ENCODE measurements at regions not wholly inside any gene's neighbourhood (a gene's known extent, or its start where the extent isn't known, plus 50 kb on each side); places are given as distances from the start of the nearest gene placed in this dataset.

- no peaks in the 10 kb centered on the region for H3K4me1 Mint-ChIP-seq (ENCODE audit: low read depth, unreplicated experiment)
- DNase-seq = no peak
- no TSS peak for BruUV-seq (replicated peaks)
- H3K9me3 Mint-ChIP-seq (ENCODE audit: low read depth, unreplicated experiment) = no peaks in the 10 kb centered on the region
- H3K27ac Mint-ChIP-seq (ENCODE audit: unreplicated experiment) = no peak overlapping the region
- no peak for TF ChIP-seq CTCF (IDR thresholded peaks at IDR 0.05; ENCODE audit: unreplicated experiment)
- CTCF ChIA-PET = no interaction called here
- H3K4me3 Mint-ChIP-seq (ENCODE audit: low read depth, unreplicated experiment) = no peak overlapping the region
- intact Hi-C loops (cut with micrococcal nuclease; ENCODE audit: unreplicated experiment) = no loop called here
- no peaks in the 10 kb centered on the region for H3K36me3 Mint-ChIP-seq (ENCODE audit: insufficient read depth, unreplicated experiment)
- no peaks in the 10 kb centered on the region for H3K27me3 Mint-ChIP-seq (ENCODE audit: unreplicated experiment)
These were observed 505.5 kb upstream of the COX7C start for GRCh38 chr5:86112249-86112648.

- intact Hi-C loops (cut with micrococcal nuclease; ENCODE audit: unreplicated experiment) = loop anchor here (5.0 kb wide), 1 partner anchor 187 kb away; no protein-coding TSS in a partner anchor
- H3K4me1 Mint-ChIP-seq (ENCODE audit: low read depth, unreplicated experiment) = no peaks in the 10 kb centered on the region
- no peak overlapping the region for H3K27ac Mint-ChIP-seq (ENCODE audit: unreplicated experiment)
- H3K36me3 Mint-ChIP-seq (ENCODE audit: insufficient read depth, unreplicated experiment) = no peaks in the 10 kb centered on the region
- no TSS peak for BruUV-seq (replicated peaks)
- no peaks in the 10 kb centered on the region for H3K27me3 Mint-ChIP-seq (ENCODE audit: unreplicated experiment)
- H3K4me3 Mint-ChIP-seq (ENCODE audit: low read depth, unreplicated experiment) = no peak overlapping the region
- TF ChIP-seq CTCF (IDR thresholded peaks at IDR 0.05; ENCODE audit: unreplicated experiment) = no peak
- no peak for DNase-seq
- H3K9me3 Mint-ChIP-seq (ENCODE audit: low read depth, unreplicated experiment) = no peaks in the 10 kb centered on the region
- CTCF ChIA-PET = no interaction called here
These were observed 502.6 kb upstream of the COX7C start for GRCh38 chr5:86115164-86115563.

GRCh38 chr5:86118542-86118941 lies 499.2 kb upstream of the COX7C start:
- no peak for TF ChIP-seq CTCF (IDR thresholded peaks at IDR 0.05; ENCODE audit: unreplicated experiment)
- H3K4me3 Mint-ChIP-seq (ENCODE audit: low read depth, unreplicated experiment) = no peak overlapping the region

GRCh38 chr5:86124333-86124732 lies 493.4 kb upstream of the COX7C start:
- no peaks in the 10 kb centered on the region for H3K4me1 Mint-ChIP-seq (ENCODE audit: low read depth, unreplicated experiment)
- H3K36me3 Mint-ChIP-seq (ENCODE audit: insufficient read depth, unreplicated experiment) = no peaks in the 10 kb centered on the region
- no TSS peak for BruUV-seq (replicated peaks)
- DNase-seq = no peak
- no peak overlapping the region for H3K27ac Mint-ChIP-seq (ENCODE audit: unreplicated experiment)
- CTCF ChIA-PET = no interaction called here
- intact Hi-C loops (cut with micrococcal nuclease; ENCODE audit: unreplicated experiment) = no loop called here
- H3K4me3 Mint-ChIP-seq (ENCODE audit: low read depth, unreplicated experiment) = no peak overlapping the region
- no peak for TF ChIP-seq CTCF (IDR thresholded peaks at IDR 0.05; ENCODE audit: unreplicated experiment)
- H3K9me3 Mint-ChIP-seq (ENCODE audit: low read depth, unreplicated experiment) = no peaks in the 10 kb centered on the region
- H3K27me3 Mint-ChIP-seq (ENCODE audit: unreplicated experiment) = no peaks in the 10 kb centered on the region

More at GRCh38 chr5:86118542-86118941, 499.2 kb upstream of the COX7C start:
- no peak for DNase-seq
- no TSS peak for BruUV-seq (replicated peaks)
- Mint-ChIP-seq H3K4me1 (ENCODE audit: low read depth, unreplicated experiment) (no peaks in the 10 kb centered on the region), H3K27me3 (ENCODE audit: unreplicated experiment) (no peaks in the 10 kb centered on the region), H3K9me3 (ENCODE audit: low read depth, unreplicated experiment) (no peaks in the 10 kb centered on the region), H3K27ac (ENCODE audit: unreplicated experiment) (no peak overlapping the region), H3K36me3 (ENCODE audit: insufficient read depth, unreplicated experiment) (no peaks in the 10 kb centered on the region)
- intact Hi-C loops (cut with micrococcal nuclease; ENCODE audit: unreplicated experiment) = loop anchor here (5.0 kb wide), 1 partner anchor 184 kb away; no protein-coding TSS in a partner anchor
- CTCF ChIA-PET = no interaction called here
